IMR-90 (cell line): ENCODE measurements at regions not wholly inside any gene's neighbourhood (a gene's known extent, or its start where the extent isn't known, plus 50 kb on each side); places are given as distances from the start of the nearest gene placed in this dataset.

Experiments used
- ATAC-seq: fragments of 200-7000 bp; cut with Tn5 transposase; 2 replicates; pipeline ENCODE4 v1.9.1; 2020; ENCODE audit warnings: low read depth, mild to moderate bottlenecking, moderate library complexity
- BruUV-seq: library from RNA; stranded (reverse); fragments of 400-500 nt; replicated peaks from 2 replicates; lab custom pipeline; 2021; lab: Mats Ljungman, UMichigan
- CTCF ChIA-PET: fragments of 300-600 bp; formaldehyde crosslinking; extraction: SDS; loops from one replicate; lab custom pipeline; 2021; ENCODE audit warnings: antibody characterized with exemption; lab: Yijun Ruan, JAX
- POLR2A ChIA-PET: fragments of 300-600 bp; sonication (Branson Sonifier 250); formaldehyde crosslinking; loops from one replicate; lab custom pipeline; 2022; ENCODE audit warnings: antibody characterized with exemption; ENCODE audit not compliant: unreplicated experiment; lab: Charles Lee
- DNase-seq: peaks from one replicate; pipeline ENCODE4 v3.0.0; 2013
- H2AFZ ChIP-seq: replicated peaks from 2 replicates; pipeline ENCODE3; 2013; ENCODE audit warnings: low read length, mild to moderate bottlenecking; ENCODE audit not compliant: poor library complexity
- H2AK5ac ChIP-seq: 2 replicates; pipeline ENCODE4 v1.6.1; 2013; ENCODE audit warnings: low read depth, low read length, inconsistent platforms
- H2AK9ac ChIP-seq: replicated peaks from 2 replicates; pipeline ENCODE3; 2013; ENCODE audit warnings: mild to moderate bottlenecking, low read depth, low read length, moderate library complexity; ENCODE audit not compliant: poor library complexity
- H2BK120ac ChIP-seq: 2 replicates; pipeline ENCODE4 v1.6.1; 2013; ENCODE audit warnings: low read depth, low read length, inconsistent platforms
- H2BK15ac ChIP-seq: 3 replicates; pipeline ENCODE4 v1.6.1; 2013; ENCODE audit warnings: low read depth, low read length, inconsistent platforms
- H2BK20ac ChIP-seq: 2 replicates; pipeline ENCODE4 v1.6.1; 2013; ENCODE audit warnings: low read depth, mild to moderate bottlenecking, inconsistent platforms, low read length, moderate library complexity
- H2BK5ac ChIP-seq: 2 replicates; pipeline ENCODE4 v1.6.1; 2013; ENCODE audit warnings: mild to moderate bottlenecking, low read depth, low read length, inconsistent platforms; ENCODE audit not compliant: poor library complexity, severe bottlenecking
- H3K14ac ChIP-seq: replicated peaks from 2 replicates; pipeline ENCODE4 v1.6.1; 2013; ENCODE audit warnings: low read depth, low read length, inconsistent platforms
- H3K18ac ChIP-seq: 2 replicates; pipeline ENCODE4 v1.6.1; 2013; ENCODE audit warnings: low read depth, low read length, control low read depth
- H3K23ac ChIP-seq: 2 replicates; pipeline ENCODE4 v1.6.1; 2013; ENCODE audit warnings: low read depth, low read length, inconsistent platforms
- H3K27ac ChIP-seq: 2 replicates; pipeline ENCODE4 v1.5.1; 2013; ENCODE audit warnings: mild to moderate bottlenecking, control low read depth, low read length; ENCODE audit not compliant: insufficient read depth
- H3K27me3 ChIP-seq: 2 replicates; pipeline ENCODE4 v1.6.1; 2013; ENCODE audit warnings: low read length; ENCODE audit not compliant: control insufficient read depth, insufficient read depth
- H3K36me3 ChIP-seq: 2 replicates; pipeline ENCODE4 v1.6.1; 2013; ENCODE audit warnings: low read length, mixed read lengths; ENCODE audit not compliant: control insufficient read depth, insufficient read depth
- H3K4ac ChIP-seq: 2 replicates; pipeline ENCODE4 v1.6.1; 2013; ENCODE audit warnings: low read depth, low read length, inconsistent platforms
- H3K4me1 ChIP-seq: 2 replicates; pipeline ENCODE4 v1.6.1; 2013; ENCODE audit warnings: low read length, mixed read lengths; ENCODE audit not compliant: control insufficient read depth, insufficient read depth
- H3K4me2 ChIP-seq: 2 replicates; pipeline ENCODE4 v1.6.1; 2013; ENCODE audit warnings: low read depth, mild to moderate bottlenecking, control low read depth, low read length, moderate library complexity
- H3K4me3 ChIP-seq: 2 replicates; pipeline ENCODE4 v1.5.1; 2013; ENCODE audit warnings: low read depth, mild to moderate bottlenecking, control low read depth, low read length, moderate library complexity; ENCODE audit not compliant: insufficient read depth
- H3K56ac ChIP-seq: 2 replicates; pipeline ENCODE4 v1.6.1; 2013; ENCODE audit warnings: low read length, inconsistent platforms; ENCODE audit not compliant: insufficient read depth; ENCODE audit errors: extremely low read depth
- H3K79me1 ChIP-seq, 2 experiments: 2 replicates each; pipeline ENCODE4 v1.6.1; 2013; ENCODE audit warnings: low read length in 2 of 2, inconsistent platforms in 1 of 2, low read depth in 1 of 2
- H3K9ac ChIP-seq: 2 replicates; pipeline ENCODE4 v1.6.1; 2013; ENCODE audit warnings: low read depth, low read length, control low read depth
- H3K9me1 ChIP-seq: 2 replicates; pipeline ENCODE4 v1.6.1; 2013; ENCODE audit warnings: low read length, inconsistent platforms; ENCODE audit not compliant: insufficient read depth
- H3K9me3 ChIP-seq: 2 replicates; pipeline ENCODE4 v1.6.1; 2013; ENCODE audit warnings: low read length; ENCODE audit not compliant: control insufficient read depth, insufficient read depth
- H4K20me1 ChIP-seq: 2 replicates; pipeline ENCODE4 v1.6.1; 2013; ENCODE audit warnings: low read length, inconsistent platforms; ENCODE audit not compliant: insufficient read depth
- H4K5ac ChIP-seq: 2 replicates; pipeline ENCODE4 v1.6.1; 2013; ENCODE audit warnings: mild to moderate bottlenecking, low read depth, low read length, control low read depth
- H4K8ac ChIP-seq, 2 experiments: 2 replicates each; pipeline ENCODE4 v1.6.1; 2013; ENCODE audit warnings: low read depth in 2 of 2, low read length in 2 of 2, control low read depth in 1 of 2, inconsistent platforms in 1 of 2
- H4K91ac ChIP-seq: 2 replicates; pipeline ENCODE4 v1.6.1; 2013; ENCODE audit warnings: low read depth, low read length, inconsistent platforms; ENCODE audit not compliant: insufficient read depth
- CHD1 ChIP-seq: IDR thresholded peaks from 2 replicates; pipeline ENCODE4 v1.6.1; 2012; ENCODE audit warnings: low read depth, low read length, improper control_type of control experiment
- CTCF ChIP-seq: conservative IDR thresholded peaks from 2 replicates; pipeline ENCODE4 v1.5.1; 2012; ENCODE audit warnings: mild to moderate bottlenecking, low read depth, low read length, improper control_type of control experiment
- MAFK ChIP-seq: IDR thresholded peaks from 2 replicates; pipeline ENCODE4 v1.6.1; 2012; ENCODE audit warnings: low read depth, low read length, improper control_type of control experiment
- MXI1 ChIP-seq: IDR thresholded peaks from 2 replicates; pipeline ENCODE4 v1.6.1; 2012; ENCODE audit warnings: low read depth, mild to moderate bottlenecking, low read length, moderate library complexity, borderline replicate concordance
- NFE2L2 ChIP-seq: fragments of 150-350 bp; IDR thresholded peaks from 2 replicates; pipeline ENCODE4 v1.6.1; 2016; ENCODE audit warnings: low read depth, mild to moderate bottlenecking, low read length
- POLR2A ChIP-seq: IDR thresholded peaks from 2 replicates; pipeline ENCODE4 v1.6.1; 2012; ENCODE audit warnings: mild to moderate bottlenecking, low read depth, low read length
- SMC3 ChIP-seq: fragments of 150-350 bp; IDR thresholded peaks from 2 replicates; pipeline ENCODE4 v1.6.1; 2016; ENCODE audit warnings: low read depth, mild to moderate bottlenecking, antibody characterized with exemption, low read length, moderate library complexity
- USF2 ChIP-seq: fragments of 150-350 bp; IDR thresholded peaks from 2 replicates; pipeline ENCODE4 v1.6.1; 2017; ENCODE audit warnings: mild to moderate bottlenecking, antibody characterized with exemption, low read length, low read depth
- WGBS, 2 experiments: methylation state at CpG; one replicate each; pipeline versions ENCODE4 v1.1.5 to v1.1.7; 2013; ENCODE audit warnings: missing lambda C conversion rate in 2 of 2; ENCODE audit not compliant: insufficient read length in 1 of 2; ENCODE audit errors: extremely low coverage in 2 of 2; 5-methylcytosine and 5-hydroxymethylcytosine counted together
- dilution Hi-C: fragments of 300-500 bp; cut with HindIII; formaldehyde crosslinking; loops from one replicate; pipeline ENCODE4 v1.14.3; 2018; ENCODE audit warnings: low sequenced_read_pairs; ENCODE audit not compliant: unreplicated experiment
- in situ Hi-C: fragments of 300-500 bp; cut with MboI; formaldehyde crosslinking; loops from 3 replicates; pipeline ENCODE4 v1.14.3; 2019; ENCODE audit warnings: low sequenced_read_pairs, inconsistent platforms, mixed read lengths
- intact Hi-C: fragments of 100-400 bp; cut with micrococcal nuclease; formaldehyde crosslinking; loops from 2 replicates; pipeline ENCODE4 v1.10.0; 2022

DNA sequence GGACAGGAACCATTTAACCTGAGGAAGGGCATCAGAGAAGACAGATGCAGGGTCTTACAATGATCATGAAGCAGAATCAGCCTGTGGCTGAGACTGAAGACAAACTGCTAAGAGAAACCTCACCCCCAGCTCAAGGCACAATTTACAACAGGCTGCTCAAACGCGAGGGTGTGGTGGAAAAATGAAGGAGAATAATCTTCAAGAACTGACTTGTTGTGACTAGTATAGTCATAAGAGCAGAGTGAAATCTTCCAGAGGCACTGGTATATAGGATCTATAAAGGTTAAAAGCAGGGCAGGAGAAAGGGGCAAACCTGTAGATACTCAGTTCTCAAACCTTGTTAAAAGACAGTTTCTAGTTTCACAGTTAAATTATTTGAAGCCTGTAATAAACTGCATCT is 1155.8 kb upstream of the TMEFF2 start:
- no peak for ATAC-seq
- BruUV-seq = no TSS peak
- CTCF ChIA-PET = no interaction called here

More for the DNA sequence above, 1155.8 kb upstream of the TMEFF2 start:
- Histone ChIP-seq H2BK120ac (no peak overlapping the region), H4K20me1 (no peaks in the 10 kb centered on the region), H2BK15ac (no peak overlapping the region), H4K8ac (no peak overlapping the region), H3K79me1 (no peaks in the 10 kb centered on the region), H3K9me1 (no peaks in the 10 kb centered on the region), H2BK20ac (no peak overlapping the region), H3K36me3 (no peaks in the 10 kb centered on the region), H2AK9ac (no peak overlapping the region), H3K14ac (no peak overlapping the region), H4K91ac (no peak overlapping the region), H3K23ac (no peak overlapping the region), H3K9me3 (peaks cover 5% of the 10 kb centered on the region; the same call in 1 of the 2 replicates), H3K9ac (no peak overlapping the region), H3K4ac (no peak overlapping the region), H2AFZ (no peak overlapping the region), H3K27me3 (no peaks in the 10 kb centered on the region), H2AK5ac (no peak overlapping the region), H4K5ac (no peak overlapping the region), H3K18ac (no peak overlapping the region), H3K4me2 (no peak overlapping the region), H3K27ac (no peak overlapping the region), H3K56ac (no peak overlapping the region), H3K4me1 (no peaks in the 10 kb centered on the region), H2BK5ac (no peak overlapping the region), H3K4me3 (no peak overlapping the region)
- dilution Hi-C loops (no loop called here), in situ Hi-C loops (no loop called here), intact Hi-C loops (no loop called here)
- no peak for DNase-seq
- WGBS, 2 experiments = no CpG with 5 or more reads among the region's 2 CpGs
- POLR2A ChIA-PET = no interaction called here
- no peak for TF ChIP-seq USF2
- no peak for TF ChIP-seq CHD1
- TF ChIP-seq MXI1 = no peak
- no peak for TF ChIP-seq SMC3
- no peak for TF ChIP-seq CTCF
- no peak for TF ChIP-seq NFE2L2
- no peak for TF ChIP-seq MAFK
- TF ChIP-seq POLR2A = no peak
